Endothelial cell of umbilical vein (primary cell): ENCODE measurements at regions not wholly inside any gene's neighbourhood (a gene's known extent, or its start where the extent isn't known, plus 50 kb on each side); places are given as distances from the start of the nearest gene placed in this dataset.

Source experiments
- BruUV-seq: library from RNA; stranded (reverse); fragments of 400-500 nt; replicated peaks from 2 replicates; lab custom pipeline; 2021; lab: Mats Ljungman, UMichigan
- CTCF ChIA-PET: fragments of 300-600, 350-600 bp; sonication (Branson Sonifier 250); formaldehyde crosslinking; loops from one replicate; lab custom pipeline; 2021; ENCODE audit warnings: antibody characterized with exemption, inconsistent platforms; lab: Charles Lee
- POLR2A ChIA-PET: fragments of 300-600, 350-600 bp; sonication (Branson Sonifier 250); formaldehyde crosslinking; loops from one replicate; lab custom pipeline; 2021; ENCODE audit warnings: antibody characterized with exemption, inconsistent platforms; lab: Charles Lee
- DNase-seq: peaks from one replicate; pipeline ENCODE4 v3.0.0-alpha.2; 2011; ENCODE audit warnings: low read depth, low spot score
- FAIRE-seq: peaks from 2 replicates; lab custom pipeline; 2011; peaks lifted over from hg19 to GRCh38; lab: Jason Lieb, UNC
- H2AFZ ChIP-seq: 2 replicates; pipeline ENCODE4 v1.6.0; 2012; ENCODE audit warnings: low read depth, low read length, control low read depth, inconsistent platforms
- H3K27ac ChIP-seq: 2 replicates; pipeline ENCODE4 v1.5.1; 2011; ENCODE audit warnings: low read depth, mild to moderate bottlenecking, control low read depth, low read length, moderate library complexity; ENCODE audit not compliant: insufficient read depth
- H3K27me3 ChIP-seq, 2 experiments: 2 replicates each; pipeline versions ENCODE4 v1.6.0 to v1.6.1; 2011; ENCODE audit warnings: low read length in 2 of 2, mixed read lengths in 1 of 2; ENCODE audit not compliant: control insufficient read depth in 2 of 2, insufficient read depth in 2 of 2
- H3K36me3 ChIP-seq, 2 experiments: 2 replicates in 1 of 2; 3 replicates in 1 of 2; pipeline ENCODE4 v1.5.1; 2011; ENCODE audit warnings: low read length in 2 of 2, mild to moderate bottlenecking in 1 of 2, moderate library complexity in 1 of 2; ENCODE audit not compliant: control insufficient read depth in 2 of 2, insufficient read depth in 2 of 2; ENCODE audit errors: extremely low read depth in 1 of 2
- H3K4me1 ChIP-seq: 3 replicates; pipeline ENCODE4 v1.5.1; 2011; ENCODE audit warnings: mild to moderate bottlenecking, low read length; ENCODE audit not compliant: control insufficient read depth, insufficient read depth; ENCODE audit errors: extremely low read depth
- H3K4me2 ChIP-seq: 2 replicates; pipeline ENCODE4 v1.6.1; 2011; ENCODE audit warnings: low read length, control low read depth, mixed read lengths; ENCODE audit not compliant: insufficient read depth
- H3K4me3 ChIP-seq, 3 experiments: fragments of 200-600 bp in 1 of 3; sonication (generic), shearing (Covaris generic) in 1 of 3; replicated peaks in 1 of 3; 2 replicates each; pipeline ENCODE4 v1.5.1; 2011 to 2016; ENCODE audit warnings: control low read depth in 3 of 3, low read length in 3 of 3, mild to moderate bottlenecking in 2 of 3, inconsistent platforms in 1 of 3, low read depth in 1 of 3, moderate library complexity in 1 of 3; ENCODE audit not compliant: insufficient read depth in 1 of 3
- H3K79me2 ChIP-seq: 2 replicates; pipeline ENCODE4 v1.6.0; 2012; ENCODE audit warnings: low read length, inconsistent platforms; ENCODE audit not compliant: control insufficient read depth, insufficient read depth
- H3K9ac ChIP-seq: replicated peaks from 2 replicates; pipeline ENCODE3; 2011; ENCODE audit warnings: low read length, control low read depth; ENCODE audit not compliant: insufficient read depth; ENCODE audit errors: extremely low read depth
- H3K9me1 ChIP-seq: replicated peaks from 3 replicates; pipeline ENCODE4 v1.6.0; 2011; ENCODE audit warnings: mild to moderate bottlenecking, low read length; ENCODE audit not compliant: control insufficient read depth, insufficient read depth; ENCODE audit errors: extremely low read depth
- H3K9me3 ChIP-seq: replicated peaks from 2 replicates; pipeline ENCODE4 v1.5.1; 2012; ENCODE audit warnings: low read length, inconsistent platforms; ENCODE audit not compliant: control insufficient read depth, insufficient read depth
- H4K20me1 ChIP-seq: replicated peaks from 2 replicates; pipeline ENCODE3; 2011; ENCODE audit warnings: mild to moderate bottlenecking, low read length; ENCODE audit not compliant: control insufficient read depth, insufficient read depth; ENCODE audit errors: extremely low read depth
- CTCF ChIP-seq, 2 donors: IDR thresholded peaks; 1 replicate in 1 of 2; 2 replicates in 1 of 2; pipeline ENCODE4 v1.5.1; 2011; ENCODE audit warnings: low read length in 2 of 2, mild to moderate bottlenecking in 2 of 2, moderate library complexity in 2 of 2, control low read depth in 1 of 2, inconsistent platforms in 1 of 2, low read depth in 1 of 2; ENCODE audit not compliant: insufficient read depth in 1 of 2; ENCODE audit errors: extremely low read depth in 1 of 2
- EZH2 ChIP-seq: IDR thresholded peaks from 2 replicates; pipeline ENCODE4 v1.6.1; 2012; ENCODE audit warnings: borderline replicate concordance, low read depth, mild to moderate bottlenecking, moderate library complexity, low read length, inconsistent platforms; ENCODE audit not compliant: severe bottlenecking
- FOS ChIP-seq: IDR thresholded peaks from 2 replicates; pipeline ENCODE4 v1.6.1; 2011; ENCODE audit warnings: mild to moderate bottlenecking, low read length, moderate library complexity, borderline replicate concordance; ENCODE audit not compliant: insufficient read depth
- GATA2 ChIP-seq: IDR thresholded peaks from 2 replicates; pipeline ENCODE4 v1.7.0; 2011; ENCODE audit warnings: low read depth, mild to moderate bottlenecking, moderate library complexity, mixed read lengths, low read length; ENCODE audit not compliant: insufficient read length, insufficient read depth
- JUN ChIP-seq: IDR thresholded peaks from 2 replicates; pipeline ENCODE4 v1.6.1; 2011; ENCODE audit warnings: borderline replicate concordance, low read depth; ENCODE audit not compliant: insufficient read length, insufficient read depth
- MAX ChIP-seq: IDR thresholded peaks from 2 replicates; pipeline ENCODE4 v1.6.1; 2011; ENCODE audit not compliant: insufficient read depth, insufficient read length
- MYC ChIP-seq: IDR thresholded peaks from one replicate; pipeline ENCODE4 v1.6.1; 2011; ENCODE audit warnings: mild to moderate bottlenecking, low read depth, low read length
- POLR2A ChIP-seq: IDR thresholded peaks from 2 replicates; pipeline ENCODE4 v1.6.1; 2012; ENCODE audit warnings: low read depth, mild to moderate bottlenecking, control low read depth, low read length
- POLR2AphosphoS5 ChIP-seq: IDR thresholded peaks from 2 replicates; pipeline ENCODE4 v1.6.1; 2012; ENCODE audit warnings: low read depth, mild to moderate bottlenecking, control low read depth, low read length, moderate library complexity; ENCODE audit not compliant: insufficient read depth
- dilution Hi-C: fragments of 300-500 bp; cut with MboI; formaldehyde crosslinking; loops from one replicate; pipeline ENCODE4 v1.15.0; 2019; ENCODE audit warnings: low sequenced_read_pairs; ENCODE audit not compliant: extremely low pct_ligation_motif_present
- intact Hi-C: fragments of 100-400 bp; cut with micrococcal nuclease; formaldehyde crosslinking; loops from one replicate; pipeline ENCODE4 v1.10.0; 2022

- H4K20me1 ChIP-seq: no peaks in the 10 kb centered on the region
- peaks cover 11% of the 10 kb centered on the region for H3K4me1 ChIP-seq
- intact Hi-C loops (loop anchor here (5.0 kb wide), 1 partner anchor 165 kb away; no protein-coding TSS in a partner anchor), dilution Hi-C loops (no loop called here)
- TF ChIP-seq FOS (peak; percentile 24), GATA2 (no peak)
- ChIA-PET CTCF (no interaction called here), POLR2A (no interaction called here)
- H3K27ac ChIP-seq: no peak overlapping the region
- no peak for DNase-seq
- H2AFZ ChIP-seq: no peak overlapping the region
- no peak overlapping the region for H3K4me3 ChIP-seq
- no TSS peak for BruUV-seq
- H3K9me1 ChIP-seq: no peaks in the 10 kb centered on the region
- H3K27me3 ChIP-seq: no peaks in the 10 kb centered on the region
- no peaks in the 10 kb centered on the region for H3K36me3 ChIP-seq
- no peak overlapping the region for H3K9ac ChIP-seq
- peaks cover 2% of the 10 kb centered on the region for H3K79me2 ChIP-seq
- no peaks in the 10 kb centered on the region for H3K9me3 ChIP-seq
- FAIRE-seq: no peak
- no peak overlapping the region for H3K4me2 ChIP-seq
Measured at GRCh38 chr13:73932091-73932490, 202.1 kb downstream of the KLF12 start.

GRCh38 chr13:73929287-73929932 is 204.8 kb downstream of the KLF12 start:
- H4K20me1 ChIP-seq: no peaks in the 10 kb centered on the region
- FAIRE-seq (no peak), DNase-seq (no peak)
- TF ChIP-seq MYC: no peak
- TF ChIP-seq POLR2AphosphoS5: no peak
- no peak for TF ChIP-seq FOS
- TF ChIP-seq JUN: no peak
- no peak for TF ChIP-seq EZH2
- no peak for TF ChIP-seq MAX
- no peak for TF ChIP-seq POLR2A
- no peak for TF ChIP-seq CTCF (IDR thresholded peaks at IDR 0.05; ENCODE audit: extremely low read depth in 1 of 2, insufficient read depth in 1 of 2, low read depth in 1 of 2, low read length in 2 of 2)
- TF ChIP-seq GATA2: no peak
- CTCF ChIA-PET: interaction anchor here (0.7 to 1.6 kb wide), 5 partner anchors 8 to 187 kb away, joined by 3 to 4 read pairs (median 3); no protein-coding TSS in a partner anchor
- POLR2A ChIA-PET: no interaction called here
- no peaks in the 10 kb centered on the region for H3K27me3 ChIP-seq
- dilution Hi-C loops (no loop called here), intact Hi-C loops (no loop called here)
- H3K4me1 ChIP-seq: peaks cover 7% of the 10 kb centered on the region
- BruUV-seq: no TSS peak
- no peak overlapping the region for H2AFZ ChIP-seq
- H3K9me3 ChIP-seq: no peaks in the 10 kb centered on the region
- no peaks in the 10 kb centered on the region for H3K9me1 ChIP-seq
- no peak overlapping the region for H3K4me3 ChIP-seq
- no peak overlapping the region for H3K9ac ChIP-seq
- no peak overlapping the region for H3K27ac ChIP-seq
- no peaks in the 10 kb centered on the region for H3K36me3 ChIP-seq
- no peak overlapping the region for H3K4me2 ChIP-seq
- peaks cover 2% of the 10 kb centered on the region for H3K79me2 ChIP-seq
